Suprapubic skin (tissue), 4 donors: ENCODE measurements at regions not wholly inside any gene's neighbourhood (a gene's known extent, or its start where the extent isn't known, plus 50 kb on each side); places are given as distances from the start of the nearest gene placed in this dataset.

ENCODE experiments used
- CTCF ChIP-seq, 2 donors: fragments of 200-600 bp in 1 of 2; fragments of 450-650 bp in 1 of 2; sonication (generic) in 1 of 2; IDR thresholded peaks; one replicate each; pipeline ENCODE4 v1.5.1; 2016 to 2019; ENCODE audit warnings: antibody characterized with exemption in 2 of 2, mild to moderate bottlenecking in 1 of 2, moderate library complexity in 1 of 2
- POLR2A ChIP-seq, 2 donors: fragments of 450-650 bp; IDR thresholded peaks; one replicate each; pipeline ENCODE4 v1.6.1; 2017; ENCODE audit warnings: antibody characterized with exemption in 2 of 2, mild to moderate bottlenecking in 2 of 2, moderate library complexity in 2 of 2
- POLR2AphosphoS5 ChIP-seq, 3 donors: sonication (generic); formaldehyde crosslinking; IDR thresholded peaks; one replicate each; pipeline ENCODE4 v1.6.1; 2017; ENCODE audit warnings: antibody characterized with exemption in 3 of 3

- TF ChIP-seq CTCF (IDR thresholded peaks at IDR 0.05): no peak
- no peak for TF ChIP-seq POLR2AphosphoS5 (IDR thresholded peaks at IDR 0.05)
- no peak for TF ChIP-seq POLR2A (IDR thresholded peaks at IDR 0.05)
These were observed 98.7 kb upstream of the CHD6 start for GRCh38 chr20:41716911-41717310.
